DND-41 (cell line): ENCODE measurements at regions not wholly inside any gene's neighbourhood (a gene's known extent, or its start where the extent isn't known, plus 50 kb on each side); places are given as distances from the start of the nearest gene placed in this dataset.
"Not testable (repeated sequence)": the region's sequence is repeated elsewhere in the genome, so short reads cannot be mapped to it uniquely, and the experiment has no call there.

Experiments used
- ATAC-seq: fragments of 200-7000 bp; cut with Tn5 transposase; 3 replicates; pipeline ENCODE4 v1.9.1; 2021; ENCODE audit warnings: low read depth; ENCODE audit not compliant: insufficient read depth
- DNase-seq: peaks from one replicate; pipeline ENCODE4 v3.0.0-alpha.2; 2020
- H2AFZ ChIP-seq: 2 replicates; pipeline ENCODE4 v1.6.0; 2012; ENCODE audit warnings: low read depth, low read length
- H3K27ac ChIP-seq: 2 replicates; pipeline ENCODE4 v1.5.1; 2012; ENCODE audit warnings: low read length, inconsistent platforms
- H3K27me3 ChIP-seq: fragments of 200-600 bp; sonication (generic); 2 replicates; pipeline ENCODE4 v1.6.0; 2012; ENCODE audit warnings: low read length, mild to moderate bottlenecking, inconsistent platforms; ENCODE audit not compliant: insufficient read depth, poor library complexity
- H3K36me3 ChIP-seq: 2 replicates; pipeline ENCODE4 v1.5.1; 2012; ENCODE audit warnings: low read length, inconsistent platforms; ENCODE audit not compliant: insufficient read depth
- H3K4me1 ChIP-seq: 2 replicates; pipeline ENCODE4 v1.5.1; 2012; ENCODE audit warnings: mild to moderate bottlenecking, low read length; ENCODE audit not compliant: insufficient read depth
- H3K4me2 ChIP-seq: 2 replicates; pipeline ENCODE4 v1.6.0; 2012; ENCODE audit warnings: mild to moderate bottlenecking, moderate library complexity, low read length, inconsistent platforms; ENCODE audit not compliant: insufficient read depth
- H3K4me3 ChIP-seq, 2 experiments: fragments of 200-600 bp in 1 of 2; shearing (Covaris generic) in 1 of 2; 2 replicates each; pipeline ENCODE4 v1.5.1; 2012 to 2016; ENCODE audit warnings: inconsistent platforms in 2 of 2, low read length in 2 of 2, mild to moderate bottlenecking in 2 of 2, low read depth in 1 of 2, moderate library complexity in 1 of 2
- H3K79me2 ChIP-seq: 2 replicates; pipeline ENCODE4 v1.6.0; 2012; ENCODE audit warnings: low read length, inconsistent platforms; ENCODE audit not compliant: insufficient read depth
- H3K9ac ChIP-seq: 2 replicates; pipeline ENCODE4 v1.6.0; 2012; ENCODE audit warnings: low read depth, mild to moderate bottlenecking, inconsistent platforms, low read length, moderate library complexity
- H3K9me3 ChIP-seq: 2 replicates; pipeline ENCODE4 v1.5.1; 2012; ENCODE audit warnings: low read length, moderate library complexity, mild to moderate bottlenecking, inconsistent platforms; ENCODE audit not compliant: insufficient read depth, severe bottlenecking
- H4K20me1 ChIP-seq: 2 replicates; pipeline ENCODE4 v1.6.0; 2012; ENCODE audit warnings: low read length; ENCODE audit not compliant: insufficient read depth
- CTCF ChIP-seq: IDR thresholded peaks from 2 replicates; pipeline ENCODE4 v1.5.1; 2012; ENCODE audit warnings: borderline replicate concordance, low read length, moderate library complexity, mild to moderate bottlenecking; ENCODE audit not compliant: poor library complexity, severe bottlenecking; ENCODE audit errors: extremely low read depth
- EZH2 ChIP-seq: IDR thresholded peaks from 3 replicates; pipeline ENCODE4 v1.6.1; 2012; ENCODE audit warnings: borderline replicate concordance, low read depth, mild to moderate bottlenecking, moderate library complexity, low read length, inconsistent platforms; ENCODE audit not compliant: severe bottlenecking

- Histone ChIP-seq H3K9me3 (no peaks in the 10 kb centered on the region), H4K20me1 (no peaks in the 10 kb centered on the region), H3K4me2 (no peak overlapping the region), H3K9ac (no peak overlapping the region), H3K4me1 (no peaks in the 10 kb centered on the region), H3K27me3 (no peaks in the 10 kb centered on the region), H3K36me3 (no peaks in the 10 kb centered on the region), H3K79me2 (no peaks in the 10 kb centered on the region), H2AFZ (no peak overlapping the region), H3K4me3 (no peak overlapping the region), H3K27ac (no peak overlapping the region)
- no peak for TF ChIP-seq CTCF
- no peak for TF ChIP-seq EZH2
- no peak for DNase-seq
- ATAC-seq = no peak
Observed at GRCh38 chr14:37669242-37669641, 73.8 kb downstream of the TTC6 start.

- no peak overlapping the region for H3K27ac ChIP-seq
- no peak overlapping the region for H2AFZ ChIP-seq
Observed at GRCh38 chr14:37673439-37673838, 78.0 kb downstream of the TTC6 start.

GRCh38 chr14:37678916-37679315, 83.5 kb downstream of the TTC6 start:
- Histone ChIP-seq H3K36me3 (no peaks in the 10 kb centered on the region), H3K9me3 (no peaks in the 10 kb centered on the region), H3K4me3 (no peak overlapping the region), H3K27ac (no peak overlapping the region), H4K20me1 (no peaks in the 10 kb centered on the region), H3K27me3 (no peaks in the 10 kb centered on the region), H3K79me2 (no peaks in the 10 kb centered on the region), H3K4me2 (no peak overlapping the region), H3K4me1 (no peaks in the 10 kb centered on the region), H2AFZ (no peak overlapping the region), H3K9ac (no peak overlapping the region)
- TF ChIP-seq CTCF (no peak), EZH2 (no peak)
- DNase-seq (no peak), ATAC-seq (no peak)

More at GRCh38 chr14:37673439-37673838, 78.0 kb downstream of the TTC6 start:
- ATAC-seq (no peak), DNase-seq (no peak)
- Histone ChIP-seq H3K4me3 (no peak overlapping the region), H3K27me3 (no peaks in the 10 kb centered on the region), H3K4me2 (no peak overlapping the region), H3K36me3 (no peaks in the 10 kb centered on the region), H4K20me1 (no peaks in the 10 kb centered on the region), H3K9me3 (no peaks in the 10 kb centered on the region), H3K9ac (no peak overlapping the region), H3K79me2 (no peaks in the 10 kb centered on the region), H3K4me1 (no peaks in the 10 kb centered on the region)
- TF ChIP-seq CTCF = no peak

DNA sequence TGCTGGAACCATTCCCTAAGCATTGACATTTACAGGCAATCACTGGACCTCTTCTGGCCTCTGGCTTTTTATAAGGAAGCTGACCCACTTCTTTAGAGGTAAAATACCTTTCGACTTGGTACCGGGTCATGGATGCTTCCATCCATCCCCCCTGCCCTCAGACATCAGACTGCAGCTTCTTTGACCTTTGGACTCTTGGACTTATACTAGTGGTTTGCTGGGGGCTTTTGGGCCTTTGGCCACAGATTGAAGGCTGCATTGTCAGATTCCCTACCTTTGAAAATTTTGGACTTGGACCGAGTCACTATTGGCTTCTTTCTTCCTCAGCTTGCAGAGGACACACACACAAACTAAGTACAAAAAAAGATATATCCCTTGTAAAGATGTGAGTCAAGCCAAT, 86.1 kb downstream of the TTC6 start:
- no peak for TF ChIP-seq EZH2
- no peak for TF ChIP-seq CTCF
- H3K4me3 ChIP-seq = no peak overlapping the region
- no peak overlapping the region for H3K9ac ChIP-seq
- H3K27me3 ChIP-seq = no peaks in the 10 kb centered on the region
- H3K9me3 ChIP-seq = no peaks in the 10 kb centered on the region
- no peak overlapping the region for H3K4me2 ChIP-seq
- DNase-seq = no peak
- ATAC-seq = no peak
- no peaks in the 10 kb centered on the region for H3K79me2 ChIP-seq
- no peak overlapping the region for H2AFZ ChIP-seq
- H3K27ac ChIP-seq = no peak overlapping the region
- H4K20me1 ChIP-seq = no peaks in the 10 kb centered on the region
- H3K36me3 ChIP-seq = no peaks in the 10 kb centered on the region
- no peaks in the 10 kb centered on the region for H3K4me1 ChIP-seq

DNA sequence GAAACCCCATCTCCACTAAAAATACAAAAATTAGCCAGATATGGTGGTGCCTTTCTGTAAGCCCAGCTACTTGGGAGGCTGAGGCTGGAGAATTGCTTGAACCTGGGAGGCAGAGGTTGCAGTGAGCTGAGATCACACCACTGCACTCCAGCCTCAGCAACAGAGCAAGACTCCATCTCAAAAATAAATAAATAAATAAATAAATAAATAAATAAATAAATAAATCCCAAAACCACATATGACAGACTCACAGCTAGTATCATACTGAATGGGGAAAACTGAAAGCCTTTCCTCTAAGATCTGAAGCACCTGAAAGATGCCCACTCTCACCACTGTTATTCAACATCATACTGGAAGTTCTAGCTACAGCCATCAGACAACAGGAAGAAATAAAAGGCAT, 97.3 kb downstream of the TTC6 start:
- H3K9ac ChIP-seq, H4K20me1 ChIP-seq, H3K4me3 ChIP-seq, H3K79me2 ChIP-seq, H3K36me3 ChIP-seq, ATAC-seq, H3K9me3 ChIP-seq, H2AFZ ChIP-seq, H3K27ac ChIP-seq, DNase-seq, H3K4me1 ChIP-seq, H3K4me2 ChIP-seq, H3K27me3 ChIP-seq: not testable (repeated sequence)
